OCI-LY1 (cell line): ENCODE measurements at regions not wholly inside any gene's neighbourhood (a gene's known extent, or its start where the extent isn't known, plus 50 kb on each side); places are given as distances from the start of the nearest gene placed in this dataset.

Experiments
- H2AFZ ChIP-seq: fragments of 200-600 bp; sonication (generic), shearing (Covaris generic); 2 replicates; pipeline ENCODE4 v1.6.0; 2014; ENCODE audit warnings: antibody characterized with exemption, mild to moderate bottlenecking, low read length
- H3F3A ChIP-seq: fragments of 200-600 bp; sonication (generic), shearing (Covaris generic); 2 replicates; pipeline ENCODE4 v1.6.0; 2014; ENCODE audit warnings: mild to moderate bottlenecking, antibody characterized with exemption, low read length, moderate library complexity; ENCODE audit not compliant: insufficient read depth
- H3K27ac ChIP-seq: fragments of 200-600 bp; sonication (generic); 2 replicates; pipeline ENCODE4 v1.5.1; 2014; ENCODE audit warnings: low read length, mixed run types, mild to moderate bottlenecking, low read depth; ENCODE audit not compliant: poor library complexity, severe bottlenecking
- H3K27me3 ChIP-seq: fragments of 200-600 bp; sonication (generic); 2 replicates; pipeline ENCODE4 v1.6.0; 2014; ENCODE audit warnings: antibody characterized with exemption, mild to moderate bottlenecking, low read length, moderate library complexity; ENCODE audit not compliant: insufficient read depth
- H3K36me3 ChIP-seq: fragments of 200-600 bp; sonication (generic); 2 replicates; pipeline ENCODE4 v1.6.1; 2014; ENCODE audit warnings: mild to moderate bottlenecking, antibody characterized with exemption, low read length, moderate library complexity, mixed read lengths; ENCODE audit not compliant: insufficient read depth
- H3K4me1 ChIP-seq: fragments of 200-600 bp; sonication (generic); 2 replicates; pipeline ENCODE4 v1.5.1; 2014; ENCODE audit warnings: mild to moderate bottlenecking, low read length, moderate library complexity; ENCODE audit not compliant: insufficient read depth, severe bottlenecking
- H3K4me2 ChIP-seq: fragments of 200-600 bp; sonication (generic), shearing (Covaris generic); 2 replicates; pipeline ENCODE4 v1.6.1; 2014; ENCODE audit warnings: low read length
- H3K4me3 ChIP-seq: fragments of 200-600 bp; sonication (generic); 2 replicates; pipeline ENCODE4 v1.5.1; 2014; ENCODE audit warnings: low read length, low read depth, mild to moderate bottlenecking, mixed read lengths; ENCODE audit not compliant: poor library complexity, severe bottlenecking
- H3K79me2 ChIP-seq: fragments of 200-600 bp; shearing (Covaris generic); 2 replicates; pipeline ENCODE4 v1.6.1; 2016; ENCODE audit warnings: mixed run types, low read length, mixed read lengths; ENCODE audit not compliant: insufficient read depth
- H3K9ac ChIP-seq: fragments of 200-600 bp; sonication (generic), shearing (Covaris generic); 2 replicates; pipeline ENCODE4 v1.6.1; 2014; ENCODE audit warnings: mild to moderate bottlenecking, low read length, mixed read lengths
- H3K9me2 ChIP-seq: fragments of 200-600 bp; sonication (generic), shearing (Covaris generic); 2 replicates; pipeline ENCODE4 v1.6.1; 2014; ENCODE audit warnings: low read depth, mild to moderate bottlenecking, low read length, mixed read lengths
- H3K9me3 ChIP-seq: fragments of 200-600 bp; shearing (Covaris generic); 2 replicates; pipeline ENCODE4 v1.6.1; 2014; ENCODE audit warnings: low read length, mixed read lengths
- H4K20me1 ChIP-seq: fragments of 200-600 bp; sonication (generic), shearing (Covaris generic); 2 replicates; pipeline ENCODE4 v1.6.0; 2016; ENCODE audit warnings: mild to moderate bottlenecking, low read length; ENCODE audit not compliant: insufficient read depth
- CTCF ChIP-seq: fragments of 200-600 bp; sonication (generic), shearing (Covaris generic); IDR thresholded peaks from 2 replicates; pipeline ENCODE4 v1.5.1; 2017; ENCODE audit warnings: mild to moderate bottlenecking, antibody characterized with exemption, low read length, moderate library complexity, mixed read lengths
- EZH2 ChIP-seq: fragments of 200-600 bp; sonication (generic), shearing (Covaris generic); IDR thresholded peaks from 2 replicates; pipeline ENCODE4 v1.8.0; 2017; ENCODE audit warnings: borderline replicate concordance, mixed run types, mild to moderate bottlenecking, antibody characterized with exemption, low read length, moderate library complexity, mixed read lengths

- no peaks in the 10 kb centered on the region for H4K20me1 ChIP-seq
- H3K9ac ChIP-seq = no peak overlapping the region
- H3K4me2 ChIP-seq = no peak overlapping the region
- no peaks in the 10 kb centered on the region for H3K9me3 ChIP-seq
- no peaks in the 10 kb centered on the region for H3K36me3 ChIP-seq
- H2AFZ ChIP-seq = no peak overlapping the region
- no peaks in the 10 kb centered on the region for H3K79me2 ChIP-seq
- H3K27me3 ChIP-seq = no peaks in the 10 kb centered on the region
- H3K27ac ChIP-seq = no peak overlapping the region
- TF ChIP-seq EZH2 (no peak), CTCF (no peak)
- H3K9me2 ChIP-seq = no peaks in the 10 kb centered on the region
- H3F3A ChIP-seq = no peaks in the 10 kb centered on the region
- H3K4me3 ChIP-seq = no peak overlapping the region
- no peaks in the 10 kb centered on the region for H3K4me1 ChIP-seq
These were observed 79.4 kb upstream of the SNTG2 start for GRCh38 chr2:871175-871727.

- no peaks in the 10 kb centered on the region for H3K36me3 ChIP-seq
- no peak for TF ChIP-seq CTCF
- TF ChIP-seq EZH2 = no peak
- H3K4me1 ChIP-seq = no peaks in the 10 kb centered on the region
- H3K79me2 ChIP-seq = no peaks in the 10 kb centered on the region
- H2AFZ ChIP-seq = no peak overlapping the region
- H3K27ac ChIP-seq = no peak overlapping the region
- H4K20me1 ChIP-seq = no peaks in the 10 kb centered on the region
- no peaks in the 10 kb centered on the region for H3K9me2 ChIP-seq
- no peak overlapping the region for H3K9ac ChIP-seq
- H3K4me3 ChIP-seq = no peak overlapping the region
- no peak overlapping the region for H3K4me2 ChIP-seq
- no peaks in the 10 kb centered on the region for H3K27me3 ChIP-seq
- H3F3A ChIP-seq = no peaks in the 10 kb centered on the region
- H3K9me3 ChIP-seq = no peaks in the 10 kb centered on the region
These were observed 80.2 kb upstream of the SNTG2 start for GRCh38 chr2:870426-870825.

- no peaks in the 10 kb centered on the region for H3K4me1 ChIP-seq
- H3K4me2 ChIP-seq = no peak overlapping the region
- H3K36me3 ChIP-seq = no peaks in the 10 kb centered on the region
- no peak overlapping the region for H3K27ac ChIP-seq
- H3K9me3 ChIP-seq = no peaks in the 10 kb centered on the region
- TF ChIP-seq CTCF = no peak
- TF ChIP-seq EZH2 = no peak
- no peak overlapping the region for H3K9ac ChIP-seq
- H3K79me2 ChIP-seq = no peaks in the 10 kb centered on the region
- H3K4me3 ChIP-seq = no peak overlapping the region
- no peaks in the 10 kb centered on the region for H3F3A ChIP-seq
- H3K9me2 ChIP-seq = no peaks in the 10 kb centered on the region
- H3K27me3 ChIP-seq = no peaks in the 10 kb centered on the region
- H4K20me1 ChIP-seq = no peaks in the 10 kb centered on the region
- H2AFZ ChIP-seq = no peak overlapping the region
These were observed 80.8 kb upstream of the SNTG2 start for GRCh38 chr2:869894-870293.
